Glutamatergic neuron (in vitro differentiated cells): ENCODE measurements at regions not wholly inside any gene's neighbourhood (a gene's known extent, or its start where the extent isn't known, plus 50 kb on each side); places are given as distances from the start of the nearest gene placed in this dataset.
"Not testable (repeated sequence)": the region's sequence is repeated elsewhere in the genome, so short reads cannot be mapped to it uniquely, and the experiment has no call there.

Experiments
- DNase-seq: peaks from one replicate; pipeline ENCODE4 v3.0.0; 2022
- H3K27ac Mint-ChIP-seq: one replicate; pipeline ENCODE4 v1.8.0; 2020; ENCODE audit warnings: mild to moderate bottlenecking, mixed read lengths, inconsistent platforms; ENCODE audit not compliant: unreplicated experiment
- H3K27me3 Mint-ChIP-seq: one replicate; pipeline ENCODE4 v1.8.0; 2020; ENCODE audit warnings: mild to moderate bottlenecking, moderate library complexity, mixed read lengths, inconsistent platforms; ENCODE audit not compliant: unreplicated experiment
- H3K36me3 Mint-ChIP-seq: one replicate; pipeline ENCODE4 v1.8.0; 2020; ENCODE audit warnings: mild to moderate bottlenecking, mixed read lengths, inconsistent platforms; ENCODE audit not compliant: unreplicated experiment
- H3K4me1 Mint-ChIP-seq: one replicate; pipeline ENCODE4 v1.8.0; 2020; ENCODE audit warnings: mild to moderate bottlenecking, low read depth, mixed read lengths, inconsistent platforms; ENCODE audit not compliant: unreplicated experiment
- H3K4me3 Mint-ChIP-seq: one replicate; pipeline ENCODE4 v1.8.0; 2020; ENCODE audit warnings: mild to moderate bottlenecking, mixed read lengths, inconsistent platforms; ENCODE audit not compliant: unreplicated experiment
- H3K9me3 Mint-ChIP-seq: one replicate; pipeline ENCODE4 v1.8.0; 2020; ENCODE audit warnings: mild to moderate bottlenecking, moderate library complexity, mixed read lengths, inconsistent platforms; ENCODE audit not compliant: unreplicated experiment
- CTCF ChIP-seq: fragments of 200-600 bp; sonication (generic); IDR thresholded peaks from one replicate; pipeline ENCODE4 v1.5.0; 2021; ENCODE audit not compliant: partially characterized antibody, unreplicated experiment

- Mint-ChIP-seq H3K4me3 (no peak overlapping the region), H3K9me3 (no peaks in the 10 kb centered on the region), H3K27ac (no peak overlapping the region), H3K36me3 (no peaks in the 10 kb centered on the region), H3K4me1 (no peaks in the 10 kb centered on the region), H3K27me3 (no peaks in the 10 kb centered on the region)
- DNase-seq, result no peak
- no peak for TF ChIP-seq CTCF
These were observed 422.7 kb upstream of the CDH20 start for GRCh38 chr18:60910534-60910933.

- Mint-ChIP-seq H3K4me3 (no peak overlapping the region), H3K9me3 (no peaks in the 10 kb centered on the region), H3K4me1 (no peaks in the 10 kb centered on the region), H3K36me3 (no peaks in the 10 kb centered on the region), H3K27me3 (no peaks in the 10 kb centered on the region), H3K27ac (no peak overlapping the region)
- no peak for DNase-seq
- TF ChIP-seq CTCF, result no peak
These were observed 421.7 kb upstream of the CDH20 start for GRCh38 chr18:60911504-60911903.

GRCh38 chr18:60915160-60915559 lies 418.1 kb upstream of the CDH20 start:
- Mint-ChIP-seq H3K4me1 (peaks cover 5% of the 10 kb centered on the region), H3K27me3 (peaks cover 3% of the 10 kb centered on the region), H3K4me3 (no peak overlapping the region), H3K36me3 (no peaks in the 10 kb centered on the region), H3K27ac (no peak overlapping the region), H3K9me3 (peaks cover 2% of the 10 kb centered on the region)
- TF ChIP-seq CTCF, result no peak
- DNase-seq, result no peak

- not testable (repeated sequence) for H3K36me3 Mint-ChIP-seq, H3K4me1 Mint-ChIP-seq, H3K4me3 Mint-ChIP-seq
These were observed 414.4 kb upstream of the CDH20 start for GRCh38 chr18:60918862-60919261.

GRCh38 chr18:60925892-60926291 lies 407.3 kb upstream of the CDH20 start:
- no peaks in the 10 kb centered on the region for H3K9me3 Mint-ChIP-seq
- no peak overlapping the region for H3K27ac Mint-ChIP-seq
- H3K27me3 Mint-ChIP-seq, result no peaks in the 10 kb centered on the region
- no peak for TF ChIP-seq CTCF
- DNase-seq, result no peak
- H3K4me1 Mint-ChIP-seq, result no peaks in the 10 kb centered on the region
- H3K4me3 Mint-ChIP-seq, result no peak overlapping the region
- H3K36me3 Mint-ChIP-seq, result no peaks in the 10 kb centered on the region

More at GRCh38 chr18:60918862-60919261, 414.4 kb upstream of the CDH20 start:
- not testable (repeated sequence) for H3K27me3 Mint-ChIP-seq, DNase-seq, H3K27ac Mint-ChIP-seq, H3K9me3 Mint-ChIP-seq

- TF ChIP-seq CTCF, result no peak
- no peaks in the 10 kb centered on the region for H3K9me3 Mint-ChIP-seq
These were observed 403.3 kb upstream of the CDH20 start for GRCh38 chr18:60929966-60930365.

More at GRCh38 chr18:60929966-60930365, 403.3 kb upstream of the CDH20 start:
- no peak overlapping the region for H3K27ac Mint-ChIP-seq
- no peaks in the 10 kb centered on the region for H3K27me3 Mint-ChIP-seq
- no peak overlapping the region for H3K4me3 Mint-ChIP-seq
- no peaks in the 10 kb centered on the region for H3K4me1 Mint-ChIP-seq
- no peaks in the 10 kb centered on the region for H3K36me3 Mint-ChIP-seq
- DNase-seq, result no peak
